Neural progenitor cell (in vitro differentiated cells): ENCODE measurements at regions not wholly inside any gene's neighbourhood (a gene's known extent, or its start where the extent isn't known, plus 50 kb on each side); places are given as distances from the start of the nearest gene placed in this dataset.

ENCODE experiments used
- EZH2phosphoT487 ChIP-seq: fragments of 200-600 bp; sonication (generic); IDR thresholded peaks from 2 replicates; pipeline ENCODE4 v1.6.1; 2017; ENCODE audit warnings: antibody characterized with exemption
- TF ChIP-seq, protein P1 (sequence below): fragments of 200-600 bp; sonication (generic); IDR thresholded peaks from 2 replicates; pipeline ENCODE4 v1.5.1; 2017; ENCODE audit warnings: antibody characterized with exemption, mild to moderate bottlenecking

DNA sequence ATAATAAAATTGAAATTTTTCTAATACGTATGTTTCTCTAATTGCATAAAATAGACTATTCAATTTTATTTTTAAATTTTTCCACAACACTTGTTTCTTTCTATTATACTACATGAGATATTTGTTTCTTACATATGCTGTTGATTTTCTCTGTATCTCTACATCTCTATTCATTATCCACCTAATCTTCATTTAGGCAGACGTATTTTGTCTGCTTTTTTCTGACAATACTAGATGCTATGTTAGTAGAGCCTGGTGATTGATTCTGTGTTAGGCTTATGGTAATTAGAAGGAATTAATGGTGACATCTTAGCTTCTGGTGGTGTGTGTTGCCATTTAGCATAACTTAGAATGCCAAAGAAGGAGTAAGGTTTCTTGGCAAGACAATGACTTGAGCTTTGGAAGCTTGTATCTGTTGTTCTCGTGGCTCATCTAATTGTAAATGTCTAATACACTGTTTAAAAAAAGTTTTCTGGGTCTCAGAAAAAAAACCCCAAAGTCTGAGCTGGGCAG lies 1610.7 kb upstream of the PCDH20 start:
- TF ChIP-seq EZH2phosphoT487: no peak
- TF ChIP-seq, protein P1, sequence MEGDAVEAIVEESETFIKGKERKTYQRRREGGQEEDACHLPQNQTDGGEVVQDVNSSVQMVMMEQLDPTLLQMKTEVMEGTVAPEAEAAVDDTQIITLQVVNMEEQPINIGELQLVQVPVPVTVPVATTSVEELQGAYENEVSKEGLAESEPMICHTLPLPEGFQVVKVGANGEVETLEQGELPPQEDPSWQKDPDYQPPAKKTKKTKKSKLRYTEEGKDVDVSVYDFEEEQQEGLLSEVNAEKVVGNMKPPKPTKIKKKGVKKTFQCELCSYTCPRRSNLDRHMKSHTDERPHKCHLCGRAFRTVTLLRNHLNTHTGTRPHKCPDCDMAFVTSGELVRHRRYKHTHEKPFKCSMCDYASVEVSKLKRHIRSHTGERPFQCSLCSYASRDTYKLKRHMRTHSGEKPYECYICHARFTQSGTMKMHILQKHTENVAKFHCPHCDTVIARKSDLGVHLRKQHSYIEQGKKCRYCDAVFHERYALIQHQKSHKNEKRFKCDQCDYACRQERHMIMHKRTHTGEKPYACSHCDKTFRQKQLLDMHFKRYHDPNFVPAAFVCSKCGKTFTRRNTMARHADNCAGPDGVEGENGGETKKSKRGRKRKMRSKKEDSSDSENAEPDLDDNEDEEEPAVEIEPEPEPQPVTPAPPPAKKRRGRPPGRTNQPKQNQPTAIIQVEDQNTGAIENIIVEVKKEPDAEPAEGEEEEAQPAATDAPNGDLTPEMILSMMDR: no peak
